GM21825 (cell line): ENCODE measurements at regions not wholly inside any gene's neighbourhood (a gene's known extent, or its start where the extent isn't known, plus 50 kb on each side); places are given as distances from the start of the nearest gene placed in this dataset.

Experiments used
- ATAC-seq: cut with Tn5 transposase; IDR thresholded peaks from one replicate; pipeline ENCODE4 v1.9.1; 2021; ENCODE audit warnings: mild to moderate bottlenecking, moderate library complexity; ENCODE audit not compliant: unreplicated experiment

DNA sequence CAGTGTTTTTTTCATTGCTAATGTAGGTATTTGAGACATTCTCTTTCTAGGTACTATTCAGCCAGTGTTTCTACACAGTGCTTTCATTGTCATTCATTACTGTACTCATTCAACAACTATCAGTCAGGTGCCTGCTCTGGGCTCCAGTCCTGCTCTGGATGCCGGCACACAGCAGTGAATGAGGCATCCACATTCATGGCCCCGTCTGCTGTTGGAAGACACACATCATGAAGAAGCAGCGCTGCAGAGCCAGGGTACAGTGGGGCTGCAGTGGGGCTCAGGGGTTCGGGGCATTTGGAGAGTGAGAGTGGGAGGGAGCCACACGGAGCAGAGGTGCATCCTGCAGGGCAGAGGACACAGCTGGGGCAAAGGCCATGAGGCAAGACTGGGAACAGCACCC, 737.2 kb upstream of the RAB6C start:
- no peak for ATAC-seq

DNA sequence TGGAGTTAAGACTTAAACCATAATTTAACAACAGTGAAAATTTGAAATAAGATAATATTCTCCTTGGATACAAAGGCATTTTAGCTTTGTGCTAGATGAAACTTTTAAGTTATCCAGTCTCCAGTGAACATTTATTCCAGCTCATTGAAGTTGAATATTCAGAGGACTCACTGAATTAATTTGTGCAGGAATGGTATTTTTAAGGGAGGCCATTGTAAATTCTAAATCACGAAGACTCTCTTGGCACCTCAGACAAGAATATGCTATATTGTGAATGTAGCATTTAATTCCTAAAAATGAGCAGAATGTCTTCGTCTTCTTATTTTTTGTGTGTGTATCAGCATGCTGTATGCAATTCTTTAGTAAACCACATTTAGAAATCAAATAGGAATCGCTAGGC, 731.7 kb upstream of the RAB6C start:
- ATAC-seq: no peak

DNA sequence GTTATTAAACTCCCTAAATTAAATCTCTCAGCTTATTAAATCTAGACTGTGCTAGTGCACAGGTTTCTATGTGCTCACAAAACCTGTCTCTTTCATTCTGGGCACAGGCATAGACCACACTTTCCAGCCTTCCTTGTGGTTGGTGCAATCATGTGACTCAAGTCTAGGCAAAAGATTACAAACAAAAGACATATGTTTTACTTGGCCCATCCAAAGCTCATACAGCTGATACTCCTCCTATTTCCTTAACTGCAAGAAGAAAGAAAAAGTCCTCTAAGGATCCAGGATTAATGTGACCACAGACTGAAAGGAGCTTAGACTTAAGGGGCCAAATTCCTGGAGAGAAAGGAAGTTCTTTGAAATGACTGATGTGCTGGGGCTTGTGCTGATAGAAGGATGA, 731.3 kb upstream of the RAB6C start:
- no peak for ATAC-seq

DNA sequence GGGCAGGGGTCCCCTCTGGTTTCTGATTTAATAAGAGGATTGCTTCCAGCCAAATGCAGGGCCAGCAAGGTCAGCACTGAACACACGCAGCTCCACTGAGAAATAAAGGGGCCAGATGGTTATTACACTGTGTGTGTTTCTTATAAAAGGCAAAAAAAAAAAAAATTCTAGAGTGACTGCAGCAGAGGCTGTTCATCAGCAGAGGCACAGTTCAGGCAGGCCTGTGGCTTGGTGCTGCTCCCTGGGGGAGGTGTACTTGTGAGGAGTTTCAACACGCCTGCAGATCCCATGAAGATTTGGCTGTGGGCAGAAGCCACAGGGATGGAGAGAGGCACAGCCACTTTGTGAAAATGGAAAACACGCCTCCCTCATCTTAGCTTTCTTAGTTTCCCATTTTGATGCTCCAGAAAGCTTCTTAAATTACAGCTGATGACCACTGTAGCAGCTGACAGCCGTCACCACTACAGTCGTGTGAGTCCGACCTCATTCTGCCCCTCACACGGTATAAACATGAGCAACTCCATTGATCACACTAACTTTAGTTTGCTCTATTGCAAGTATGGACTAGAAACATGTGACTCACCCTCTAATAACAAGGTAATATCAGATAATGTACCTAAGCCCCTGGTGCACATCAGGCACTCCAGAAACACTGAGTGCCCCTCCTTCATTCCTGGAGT, 726.5 kb upstream of the RAB6C start:
- ATAC-seq: no peak

DNA sequence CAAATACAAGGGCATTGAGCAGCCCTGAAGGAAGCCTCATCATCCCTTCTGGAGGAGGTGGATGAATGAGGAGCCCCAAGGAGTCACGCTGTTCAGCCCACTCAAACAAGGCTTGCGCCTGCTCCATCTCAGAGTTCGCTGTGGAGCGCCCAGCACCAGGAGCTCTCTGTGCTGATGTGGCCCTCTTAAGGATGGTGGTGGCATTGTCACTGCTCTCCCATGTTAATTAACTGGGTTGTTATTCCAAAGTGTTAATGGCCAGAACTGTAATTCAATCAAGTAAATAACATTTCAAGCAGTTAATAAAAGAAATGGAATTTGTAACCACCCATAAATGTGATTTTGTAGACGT, 726.0 kb upstream of the RAB6C start:
- no peak for ATAC-seq

DNA sequence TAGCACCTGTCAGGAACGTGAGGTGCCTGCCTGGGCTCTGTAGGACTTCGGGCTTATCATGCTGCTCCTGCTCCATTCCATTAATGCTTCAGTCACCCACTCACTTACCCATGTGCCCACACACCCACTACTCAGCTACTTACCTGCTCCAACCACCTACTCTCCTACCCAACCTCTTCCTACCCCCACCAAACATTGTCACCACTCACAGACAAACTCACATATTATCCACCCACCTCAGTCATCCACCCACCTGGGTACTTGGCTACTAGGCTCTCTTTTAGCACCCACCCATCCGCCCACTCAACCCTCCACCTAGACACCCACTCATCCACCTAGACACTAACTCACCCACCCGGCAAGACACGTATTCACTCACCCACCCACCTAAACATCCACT, 724.7 kb upstream of the RAB6C start:
- ATAC-seq: no peak

DNA sequence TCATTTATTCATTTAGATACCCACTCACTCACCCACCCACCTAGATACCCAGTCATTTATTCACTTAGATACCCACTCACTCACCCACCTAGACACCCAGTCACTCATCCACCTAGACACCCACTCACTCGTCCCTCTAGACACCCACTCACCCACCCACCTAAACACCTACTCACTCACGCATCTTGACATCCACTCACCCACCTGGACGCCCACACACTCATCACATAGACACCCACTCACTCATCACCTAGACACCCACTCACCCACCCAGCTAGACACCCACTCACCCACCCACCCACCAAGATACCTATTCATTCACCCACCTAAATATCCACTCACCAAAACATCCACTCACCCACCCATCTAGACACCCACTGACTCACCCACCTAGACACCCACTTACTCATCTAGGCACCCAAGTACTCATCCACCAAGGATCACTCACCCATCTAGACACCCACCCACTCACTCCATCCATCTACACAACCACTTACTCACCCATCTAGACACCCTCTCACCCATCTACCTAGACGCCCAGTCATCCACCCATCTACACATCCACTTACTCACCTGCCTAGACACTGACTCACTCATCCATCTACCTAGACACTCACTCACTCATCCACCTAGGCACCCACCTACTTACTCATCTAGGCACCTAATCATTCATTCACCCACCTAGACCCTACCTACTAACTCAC, 723.7 kb upstream of the RAB6C start:
- no peak for ATAC-seq

DNA sequence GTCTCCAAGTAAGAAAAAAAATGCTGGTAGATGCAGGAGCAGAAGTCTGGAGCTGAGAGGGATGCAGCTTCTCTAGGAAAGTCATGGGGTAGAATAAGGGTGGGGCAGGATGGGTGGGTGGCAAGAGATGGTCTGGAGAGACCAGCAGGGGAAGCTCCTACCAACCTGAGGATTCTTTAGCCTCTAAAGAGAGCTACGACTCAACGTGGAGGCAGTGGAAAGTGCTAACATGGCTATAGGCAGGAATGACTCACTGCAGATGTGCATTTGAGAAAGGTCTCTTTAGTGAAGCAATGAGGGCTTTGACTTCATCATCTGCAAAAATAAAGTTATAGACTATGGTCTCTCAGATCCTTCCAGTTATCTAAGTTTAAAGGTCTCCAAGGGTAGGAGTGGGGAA, 722.8 kb upstream of the RAB6C start:
- ATAC-seq: no peak

DNA sequence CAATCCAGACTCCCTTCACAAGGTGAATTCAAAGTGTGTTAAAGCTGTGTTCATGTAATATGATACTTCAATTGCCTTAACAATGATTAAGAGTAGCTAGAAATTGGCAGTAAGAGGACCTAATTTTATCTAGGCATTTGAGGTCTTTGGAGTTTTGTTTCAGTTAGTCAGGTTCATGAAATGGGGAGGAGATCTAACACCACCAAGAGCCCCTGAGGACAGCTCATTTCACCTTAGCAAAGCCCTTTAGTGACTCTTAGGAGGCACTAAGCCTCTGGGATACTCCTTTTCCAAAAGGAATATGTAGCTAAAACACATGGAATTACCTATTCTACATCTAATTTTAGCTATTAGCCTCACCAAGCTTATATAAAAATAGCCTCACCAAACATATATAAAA, 716.5 kb upstream of the RAB6C start:
- no peak for ATAC-seq

DNA sequence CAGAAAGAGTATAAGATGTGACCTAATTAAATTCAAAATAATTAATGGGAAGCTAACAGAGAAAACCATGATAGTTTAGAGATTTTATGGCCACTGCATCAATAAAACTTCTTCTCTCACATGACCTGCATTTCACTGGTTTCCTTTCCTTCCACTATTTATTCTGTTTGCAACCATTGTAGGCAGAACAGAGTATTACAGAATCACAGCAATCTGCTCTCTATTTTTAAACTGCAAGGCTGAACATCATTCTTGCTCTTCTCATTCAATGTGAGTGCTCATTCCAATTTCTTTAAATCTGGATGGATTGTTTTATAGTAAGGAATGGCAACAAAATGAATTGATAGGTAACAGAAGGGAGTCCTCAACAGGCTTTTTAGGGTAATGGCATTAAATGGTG, 715.5 kb upstream of the RAB6C start:
- ATAC-seq: no peak

DNA sequence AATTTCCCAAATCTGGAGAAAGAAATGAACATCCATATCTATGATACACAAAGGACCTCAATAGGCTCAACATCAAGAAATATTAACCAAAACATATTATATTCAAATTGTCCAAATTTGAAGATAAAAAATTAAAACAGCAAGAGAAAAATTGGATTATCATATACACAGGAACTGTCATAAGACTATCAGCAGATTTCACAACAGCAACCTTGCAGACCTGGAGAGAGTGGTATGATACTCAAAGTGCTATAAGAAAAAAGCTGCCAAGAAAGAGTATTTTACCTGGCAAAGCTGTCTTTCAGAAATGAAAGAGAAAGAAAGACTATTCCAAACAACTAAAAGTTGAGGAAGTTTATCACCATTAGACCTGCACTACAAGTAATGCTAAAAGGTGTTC, 711.9 kb upstream of the RAB6C start:
- ATAC-seq: no peak

DNA sequence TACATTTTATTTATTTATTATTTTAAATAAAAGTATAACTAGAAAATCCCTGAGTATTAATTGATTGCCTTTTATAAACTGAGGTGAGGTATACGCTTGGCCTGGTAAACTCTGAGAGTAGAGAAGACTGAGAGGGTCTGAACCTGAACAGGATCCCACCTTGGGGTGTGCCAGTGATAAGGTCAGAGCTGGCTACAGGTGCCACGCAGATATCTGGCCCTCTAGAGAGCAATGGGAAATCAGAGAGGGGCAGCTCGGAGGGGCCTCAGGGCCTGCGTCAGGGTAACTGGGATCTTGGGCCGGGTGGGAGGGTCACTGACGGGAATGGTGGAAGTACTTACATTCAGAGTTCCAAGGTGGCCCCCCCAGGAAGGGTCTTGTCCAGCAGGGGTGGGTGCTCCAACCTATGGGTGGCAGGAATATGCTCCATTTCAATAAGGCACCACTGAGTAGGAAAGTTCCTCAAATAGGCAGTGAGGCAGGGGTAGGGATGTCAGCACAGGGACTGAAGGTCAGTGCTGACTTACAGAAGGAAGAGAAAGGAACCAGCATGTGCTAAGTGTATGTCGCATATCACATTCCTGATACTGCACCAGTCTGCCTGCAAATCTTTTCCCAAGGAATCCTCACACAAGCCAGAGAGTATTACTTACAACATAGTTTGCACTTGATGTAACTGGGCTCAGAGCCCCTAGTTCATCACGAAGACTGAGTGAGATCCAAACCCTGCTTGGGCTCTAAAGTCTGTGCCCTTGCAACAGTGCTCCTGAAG, 706.0 kb upstream of the RAB6C start:
- ATAC-seq: no peak

DNA sequence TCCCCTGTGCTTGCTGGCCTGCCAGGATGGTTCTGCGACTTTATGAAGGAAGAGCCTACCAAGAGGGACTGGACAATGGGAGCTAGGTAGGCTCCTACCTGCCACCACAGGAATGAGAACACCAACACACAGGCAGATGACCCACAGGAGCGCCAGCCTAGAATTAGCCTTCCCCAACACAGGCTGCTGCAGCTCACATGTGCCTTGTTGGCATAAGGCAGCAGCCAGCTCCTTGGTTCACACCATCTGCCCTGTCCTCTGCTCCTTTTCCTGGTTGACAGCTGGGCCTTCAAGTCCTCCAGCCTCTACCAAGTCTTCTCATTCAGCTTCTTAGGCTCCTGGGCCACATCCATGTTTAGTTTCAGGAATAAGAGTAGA, 705.4 kb upstream of the RAB6C start:
- ATAC-seq: no peak

DNA sequence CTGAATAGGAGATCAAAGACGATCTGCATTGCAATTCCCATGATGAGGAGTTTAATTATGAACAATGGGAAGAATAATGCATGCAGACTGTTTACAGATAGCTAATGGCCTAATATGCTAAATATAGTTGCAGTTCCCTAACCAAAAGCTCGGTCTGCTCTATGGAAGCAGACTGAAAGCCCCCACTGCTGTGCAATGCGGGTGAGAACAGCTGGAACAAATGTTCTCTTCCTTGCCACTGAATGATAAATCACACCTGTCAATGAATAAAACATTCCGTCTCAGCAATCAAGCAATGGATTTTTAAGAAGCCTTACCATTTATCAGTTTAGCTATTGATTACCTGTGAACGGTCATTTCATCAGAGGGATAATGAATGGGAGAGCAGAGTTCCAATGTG, 704.5 kb upstream of the RAB6C start:
- ATAC-seq: no peak

DNA sequence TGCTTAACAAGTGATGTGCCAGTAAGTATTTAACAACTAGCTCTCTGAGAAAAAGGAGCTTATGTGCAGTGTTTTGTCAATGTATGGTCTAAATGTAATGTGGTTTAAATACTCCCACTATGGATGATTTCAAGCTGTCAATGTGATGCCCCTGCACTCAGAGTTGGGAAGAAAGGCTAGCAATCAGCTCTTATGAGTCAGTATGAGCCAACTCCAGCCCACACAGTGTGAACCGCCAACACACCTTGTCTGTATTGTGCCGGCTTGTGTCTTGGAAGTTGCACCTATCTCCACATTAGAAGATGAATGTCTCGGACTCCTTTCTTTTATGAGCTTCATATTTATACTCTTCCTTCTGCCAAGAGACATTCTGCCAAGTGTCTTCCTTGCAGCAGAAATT, 703.8 kb upstream of the RAB6C start:
- ATAC-seq: no peak

DNA sequence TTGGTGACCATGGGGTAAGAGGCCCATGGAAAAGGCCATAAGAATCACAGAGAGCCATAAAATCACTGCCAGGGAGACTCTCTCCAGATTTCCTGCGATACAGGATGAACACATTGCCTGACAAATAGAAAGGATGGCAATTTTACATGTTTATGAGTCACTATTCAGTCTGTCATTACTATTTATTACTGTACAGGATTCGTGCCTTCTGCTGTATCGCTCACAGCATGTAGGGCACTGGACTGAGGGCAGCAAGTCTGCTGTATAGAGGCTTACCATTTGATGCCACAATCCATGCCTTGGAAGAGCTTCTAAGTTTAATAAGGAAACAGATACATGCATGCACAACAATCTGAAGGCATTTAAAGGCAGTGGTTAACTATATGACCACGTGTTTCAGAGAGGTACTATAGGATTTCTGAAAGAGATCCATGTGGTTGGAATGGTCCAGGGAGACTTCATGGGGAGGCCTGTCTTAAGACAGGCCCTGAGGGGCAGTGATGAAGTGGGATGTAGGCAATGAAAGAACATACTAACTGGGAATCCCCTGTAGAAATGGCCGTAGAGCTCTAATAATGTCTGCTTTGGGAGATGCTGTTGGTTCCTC, 702.4 kb upstream of the RAB6C start:
- ATAC-seq: no peak

DNA sequence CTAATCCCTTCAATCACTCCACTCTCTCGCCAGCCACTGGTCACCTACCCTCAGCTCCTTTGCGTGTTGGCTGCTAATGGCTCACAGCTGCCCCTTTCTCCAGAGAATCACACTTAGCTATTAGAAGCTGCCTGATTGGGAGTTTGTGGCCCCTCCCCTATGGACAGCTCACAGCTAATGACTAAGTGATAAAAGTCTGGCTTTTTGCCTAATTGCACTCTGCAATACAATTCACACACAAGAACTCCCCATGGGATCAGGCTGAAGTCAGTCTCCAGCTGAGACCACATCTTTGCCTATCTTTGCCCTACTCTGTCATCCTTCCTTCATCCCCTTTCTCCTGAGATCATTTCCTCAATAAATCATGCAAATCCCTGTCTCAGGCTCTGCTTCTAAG, 701.9 kb upstream of the RAB6C start:
- no peak for ATAC-seq

DNA sequence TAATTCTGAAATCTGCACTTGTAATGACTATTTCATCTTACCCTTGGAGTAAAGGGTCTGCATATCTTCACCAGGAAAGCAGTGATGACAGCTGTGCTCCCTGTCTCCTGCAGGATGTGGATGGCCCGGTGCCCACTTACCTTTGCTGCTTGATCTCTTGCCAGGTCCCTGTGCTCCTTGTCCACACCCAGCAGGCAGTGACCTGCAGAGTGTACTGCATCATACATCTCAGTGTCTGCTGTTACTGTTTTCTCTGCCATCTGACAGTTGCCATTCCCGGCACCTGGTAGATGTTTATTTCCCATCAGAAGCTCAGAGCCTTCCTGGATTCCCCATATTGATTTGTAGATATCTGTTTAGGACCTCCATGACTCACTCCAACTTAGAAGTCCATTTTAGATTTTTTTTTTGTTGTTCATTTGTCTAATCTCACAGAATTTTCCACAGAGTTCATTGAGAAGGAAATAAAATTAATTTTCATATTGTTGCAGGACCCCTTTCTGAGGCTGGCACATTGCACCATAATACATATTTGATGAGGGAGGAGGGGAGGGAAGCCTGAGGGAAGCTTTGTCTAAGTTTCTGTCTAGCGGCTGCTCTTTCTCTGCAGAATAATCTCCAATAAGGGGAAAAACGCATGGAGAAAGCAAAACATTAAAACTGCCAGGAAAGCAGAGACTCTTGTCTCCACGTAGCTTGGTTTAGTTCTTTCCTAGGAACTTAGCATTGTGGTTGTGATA, 697.5 kb upstream of the RAB6C start:
- ATAC-seq: no peak

DNA sequence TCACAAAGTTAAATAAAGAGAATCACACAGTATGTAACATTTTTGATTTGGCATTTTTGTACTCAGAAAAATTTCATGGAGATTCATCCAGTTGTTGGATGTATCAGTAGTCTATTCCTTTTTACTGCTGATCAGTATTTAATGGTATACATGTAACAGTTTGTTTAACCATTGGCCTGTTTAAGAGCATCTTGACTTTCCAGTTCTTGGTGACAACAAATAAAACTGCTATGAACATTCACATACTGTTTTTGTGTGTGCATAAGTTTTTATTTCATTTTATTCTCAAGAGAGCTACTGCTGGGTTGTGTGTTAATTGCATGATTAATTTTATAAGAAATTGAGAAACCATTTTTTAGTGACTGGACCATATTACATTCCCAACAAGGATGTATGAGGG, 694.5 kb upstream of the RAB6C start:
- ATAC-seq: no peak

DNA sequence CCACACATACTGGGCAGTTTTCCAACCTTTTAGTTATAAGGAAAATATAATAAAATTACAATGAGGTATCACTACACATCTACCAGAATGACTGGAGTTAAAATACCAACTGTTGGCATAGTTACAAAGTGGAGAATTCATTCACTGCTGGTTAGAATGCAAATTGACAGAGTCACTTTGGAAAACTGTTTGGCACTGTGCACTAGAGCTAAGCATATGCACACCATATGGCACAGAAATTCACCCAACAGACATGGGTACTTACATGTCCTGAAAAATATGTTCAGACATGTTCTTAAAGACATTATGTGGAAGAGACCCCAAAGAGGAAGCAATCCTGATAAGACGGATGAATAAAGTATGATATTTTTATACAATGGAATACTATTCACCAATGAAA, 686.1 kb upstream of the RAB6C start:
- ATAC-seq: no peak

DNA sequence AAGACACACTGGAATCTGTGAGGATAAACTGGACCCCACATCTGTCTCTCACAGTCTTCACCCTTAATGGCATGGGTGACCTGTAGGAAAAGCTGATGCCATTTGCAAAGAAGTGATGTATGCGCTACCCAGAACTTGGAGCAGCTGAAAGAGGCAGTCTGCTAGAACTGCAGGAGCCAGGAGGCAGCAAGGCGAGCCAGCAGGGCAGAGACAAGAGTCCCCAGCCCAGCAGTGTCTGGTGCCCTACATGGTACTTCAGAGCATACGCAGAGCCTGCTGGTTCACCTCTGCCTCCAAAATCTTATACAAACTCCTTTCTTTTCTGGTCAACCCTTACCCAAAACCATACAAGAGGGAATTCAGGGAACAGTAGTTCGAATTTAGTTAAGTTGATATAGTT, 683.1 kb upstream of the RAB6C start:
- no peak for ATAC-seq
